IMR-90 (cell line): ENCODE measurements at regions not wholly inside any gene's neighbourhood (a gene's known extent, or its start where the extent isn't known, plus 50 kb on each side); places are given as distances from the start of the nearest gene placed in this dataset.

Experiments
- ATAC-seq: fragments of 200-7000 bp; cut with Tn5 transposase; 2 replicates; pipeline ENCODE4 v1.9.1; 2020; ENCODE audit warnings: low read depth, mild to moderate bottlenecking, moderate library complexity
- BruUV-seq: library from RNA; stranded (reverse); fragments of 400-500 nt; replicated peaks from 2 replicates; lab custom pipeline; 2021; lab: Mats Ljungman, UMichigan
- CTCF ChIA-PET: fragments of 300-600 bp; formaldehyde crosslinking; extraction: SDS; loops from one replicate; lab custom pipeline; 2021; ENCODE audit warnings: antibody characterized with exemption; lab: Yijun Ruan, JAX
- POLR2A ChIA-PET: fragments of 300-600 bp; sonication (Branson Sonifier 250); formaldehyde crosslinking; loops from one replicate; lab custom pipeline; 2022; ENCODE audit warnings: antibody characterized with exemption; ENCODE audit not compliant: unreplicated experiment; lab: Charles Lee
- DNase-seq: peaks from one replicate; pipeline ENCODE4 v3.0.0; 2013
- H2AFZ ChIP-seq: replicated peaks from 2 replicates; pipeline ENCODE3; 2013; ENCODE audit warnings: low read length, mild to moderate bottlenecking; ENCODE audit not compliant: poor library complexity
- H2AK5ac ChIP-seq: 2 replicates; pipeline ENCODE4 v1.6.1; 2013; ENCODE audit warnings: low read depth, low read length, inconsistent platforms
- H2AK9ac ChIP-seq: replicated peaks from 2 replicates; pipeline ENCODE3; 2013; ENCODE audit warnings: mild to moderate bottlenecking, low read depth, low read length, moderate library complexity; ENCODE audit not compliant: poor library complexity
- H2BK120ac ChIP-seq: 2 replicates; pipeline ENCODE4 v1.6.1; 2013; ENCODE audit warnings: low read depth, low read length, inconsistent platforms
- H2BK15ac ChIP-seq: 3 replicates; pipeline ENCODE4 v1.6.1; 2013; ENCODE audit warnings: low read depth, low read length, inconsistent platforms
- H2BK20ac ChIP-seq: 2 replicates; pipeline ENCODE4 v1.6.1; 2013; ENCODE audit warnings: low read depth, mild to moderate bottlenecking, inconsistent platforms, low read length, moderate library complexity
- H2BK5ac ChIP-seq: 2 replicates; pipeline ENCODE4 v1.6.1; 2013; ENCODE audit warnings: mild to moderate bottlenecking, low read depth, low read length, inconsistent platforms; ENCODE audit not compliant: poor library complexity, severe bottlenecking
- H3K14ac ChIP-seq: replicated peaks from 2 replicates; pipeline ENCODE4 v1.6.1; 2013; ENCODE audit warnings: low read depth, low read length, inconsistent platforms
- H3K18ac ChIP-seq: 2 replicates; pipeline ENCODE4 v1.6.1; 2013; ENCODE audit warnings: low read depth, low read length, control low read depth
- H3K23ac ChIP-seq: 2 replicates; pipeline ENCODE4 v1.6.1; 2013; ENCODE audit warnings: low read depth, low read length, inconsistent platforms
- H3K27ac ChIP-seq: 2 replicates; pipeline ENCODE4 v1.5.1; 2013; ENCODE audit warnings: mild to moderate bottlenecking, control low read depth, low read length; ENCODE audit not compliant: insufficient read depth
- H3K27me3 ChIP-seq: 2 replicates; pipeline ENCODE4 v1.6.1; 2013; ENCODE audit warnings: low read length; ENCODE audit not compliant: control insufficient read depth, insufficient read depth
- H3K36me3 ChIP-seq: 2 replicates; pipeline ENCODE4 v1.6.1; 2013; ENCODE audit warnings: low read length, mixed read lengths; ENCODE audit not compliant: control insufficient read depth, insufficient read depth
- H3K4ac ChIP-seq: 2 replicates; pipeline ENCODE4 v1.6.1; 2013; ENCODE audit warnings: low read depth, low read length, inconsistent platforms
- H3K4me1 ChIP-seq: 2 replicates; pipeline ENCODE4 v1.6.1; 2013; ENCODE audit warnings: low read length, mixed read lengths; ENCODE audit not compliant: control insufficient read depth, insufficient read depth
- H3K4me2 ChIP-seq: 2 replicates; pipeline ENCODE4 v1.6.1; 2013; ENCODE audit warnings: low read depth, mild to moderate bottlenecking, control low read depth, low read length, moderate library complexity
- H3K4me3 ChIP-seq: 2 replicates; pipeline ENCODE4 v1.5.1; 2013; ENCODE audit warnings: low read depth, mild to moderate bottlenecking, control low read depth, low read length, moderate library complexity; ENCODE audit not compliant: insufficient read depth
- H3K56ac ChIP-seq: 2 replicates; pipeline ENCODE4 v1.6.1; 2013; ENCODE audit warnings: low read length, inconsistent platforms; ENCODE audit not compliant: insufficient read depth; ENCODE audit errors: extremely low read depth
- H3K79me1 ChIP-seq, 2 experiments: 2 replicates each; pipeline ENCODE4 v1.6.1; 2013; ENCODE audit warnings: low read length in 2 of 2, inconsistent platforms in 1 of 2, low read depth in 1 of 2
- H3K9ac ChIP-seq: 2 replicates; pipeline ENCODE4 v1.6.1; 2013; ENCODE audit warnings: low read depth, low read length, control low read depth
- H3K9me1 ChIP-seq: 2 replicates; pipeline ENCODE4 v1.6.1; 2013; ENCODE audit warnings: low read length, inconsistent platforms; ENCODE audit not compliant: insufficient read depth
- H3K9me3 ChIP-seq: 2 replicates; pipeline ENCODE4 v1.6.1; 2013; ENCODE audit warnings: low read length; ENCODE audit not compliant: control insufficient read depth, insufficient read depth
- H4K20me1 ChIP-seq: 2 replicates; pipeline ENCODE4 v1.6.1; 2013; ENCODE audit warnings: low read length, inconsistent platforms; ENCODE audit not compliant: insufficient read depth
- H4K5ac ChIP-seq: 2 replicates; pipeline ENCODE4 v1.6.1; 2013; ENCODE audit warnings: mild to moderate bottlenecking, low read depth, low read length, control low read depth
- H4K8ac ChIP-seq, 2 experiments: 2 replicates each; pipeline ENCODE4 v1.6.1; 2013; ENCODE audit warnings: low read depth in 2 of 2, low read length in 2 of 2, control low read depth in 1 of 2, inconsistent platforms in 1 of 2
- H4K91ac ChIP-seq: 2 replicates; pipeline ENCODE4 v1.6.1; 2013; ENCODE audit warnings: low read depth, low read length, inconsistent platforms; ENCODE audit not compliant: insufficient read depth
- ELK1 ChIP-seq: fragments of 150-350 bp; IDR thresholded peaks from 2 replicates; pipeline ENCODE4 v1.6.1; 2016; ENCODE audit warnings: low read depth, mild to moderate bottlenecking, low read length, moderate library complexity, borderline replicate concordance
- MAZ ChIP-seq: IDR thresholded peaks from 2 replicates; pipeline ENCODE4 v1.6.1; 2012; ENCODE audit warnings: low read depth, mild to moderate bottlenecking, low read length, improper control_type of control experiment, moderate library complexity, borderline replicate concordance
- NFE2L2 ChIP-seq: fragments of 150-350 bp; IDR thresholded peaks from 2 replicates; pipeline ENCODE4 v1.6.1; 2016; ENCODE audit warnings: low read depth, mild to moderate bottlenecking, low read length
- WGBS, 2 experiments: methylation state at CpG; one replicate each; pipeline versions ENCODE4 v1.1.5 to v1.1.7; 2013; ENCODE audit warnings: missing lambda C conversion rate in 2 of 2; ENCODE audit not compliant: insufficient read length in 1 of 2; ENCODE audit errors: extremely low coverage in 2 of 2; 5-methylcytosine and 5-hydroxymethylcytosine counted together
- dilution Hi-C: fragments of 300-500 bp; cut with HindIII; formaldehyde crosslinking; loops from one replicate; pipeline ENCODE4 v1.14.3; 2018; ENCODE audit warnings: low sequenced_read_pairs; ENCODE audit not compliant: unreplicated experiment
- in situ Hi-C: fragments of 300-500 bp; cut with MboI; formaldehyde crosslinking; loops from 3 replicates; pipeline ENCODE4 v1.14.3; 2019; ENCODE audit warnings: low sequenced_read_pairs, inconsistent platforms, mixed read lengths
- intact Hi-C: fragments of 100-400 bp; cut with micrococcal nuclease; formaldehyde crosslinking; loops from 2 replicates; pipeline ENCODE4 v1.10.0; 2022

- Histone ChIP-seq H3K4me2 (no peak overlapping the region), H3K9ac (no peak overlapping the region), H3K4me1 (peaks cover 2% of the 10 kb centered on the region; the same call in 1 of the 2 replicates), H4K91ac (no peak overlapping the region), H3K23ac (no peak overlapping the region), H3K14ac (no peak overlapping the region), H3K79me1 (no peaks in the 10 kb centered on the region), H3K56ac (no peak overlapping the region), H3K9me1 (no peaks in the 10 kb centered on the region), H2BK120ac (peak overlapping the region; percentile 22; the same call in 1 of the 2 replicates), H3K27me3 (peaks cover 24% of the 10 kb centered on the region; the same call in 1 of the 2 replicates), H2AFZ (peak overlapping the region; percentile 51), H3K27ac (no peak overlapping the region), H3K18ac (no peak overlapping the region), H3K36me3 (no peaks in the 10 kb centered on the region), H2AK5ac (no peak overlapping the region), H2BK20ac (no peak overlapping the region), H4K8ac (peak overlapping the region in 1 of 2 experiments; percentile 54; a peak in 1 of 4 replicates), H4K5ac (no peak overlapping the region), H2BK15ac (no peak overlapping the region; the same call in 2 of the 3 replicates), H2BK5ac (no peak overlapping the region), H2AK9ac (no peak overlapping the region), H3K4ac (no peak overlapping the region), H3K4me3 (no peak overlapping the region), H4K20me1 (no peaks in the 10 kb centered on the region), H3K9me3 (no peaks in the 10 kb centered on the region)
- ATAC-seq (no peak), DNase-seq (no peak)
- WGBS, 2 experiments = 63% methylated on average over 5 of the region's 12 CpGs; no CpG with 5 or more reads in 1 of the 2 experiments
- dilution Hi-C loops (no loop called here), intact Hi-C loops (no loop called here), in situ Hi-C loops (no loop called here)
- ChIA-PET CTCF (no interaction called here), POLR2A (no interaction called here)
- TF ChIP-seq NFE2L2 (no peak), MAZ (no peak), ELK1 (no peak)
- BruUV-seq = no TSS peak
Measured at GRCh38 chr2:120606280-120606679, 129.4 kb upstream of the GLI2 start.
